DOHH2 (cell line): ENCODE measurements at regions not wholly inside any gene's neighbourhood (a gene's known extent, or its start where the extent isn't known, plus 50 kb on each side); places are given as distances from the start of the nearest gene placed in this dataset.

Experiments used
- H3F3A ChIP-seq: fragments of 200-600 bp; sonication (generic), shearing (Covaris generic); 2 replicates; pipeline ENCODE4 v1.6.0; 2016; ENCODE audit warnings: antibody characterized with exemption, mild to moderate bottlenecking; ENCODE audit not compliant: control insufficient read depth, insufficient read depth
- H3K27ac ChIP-seq: fragments of 200-600 bp; sonication (generic); 2 replicates; pipeline ENCODE4 v1.5.1; 2014; ENCODE audit warnings: low read depth, mild to moderate bottlenecking, low read length, moderate library complexity
- H3K27me3 ChIP-seq: fragments of 200-600 bp; sonication (generic); 2 replicates; pipeline ENCODE4 v1.6.1; 2014; ENCODE audit warnings: mild to moderate bottlenecking, low read length, mixed read lengths; ENCODE audit not compliant: control insufficient read depth
- H3K36me3 ChIP-seq: fragments of 200-600 bp; sonication (generic); 2 replicates; pipeline ENCODE4 v1.6.1; 2014; ENCODE audit warnings: mild to moderate bottlenecking, low read length, moderate library complexity, mixed read lengths; ENCODE audit not compliant: control insufficient read depth
- H3K4me1 ChIP-seq: fragments of 200-600 bp; sonication (generic); 2 replicates; pipeline ENCODE4 v1.6.1; 2014; ENCODE audit warnings: mild to moderate bottlenecking, low read length, mixed read lengths; ENCODE audit not compliant: control insufficient read depth
- H3K4me2 ChIP-seq: fragments of 200-600 bp; sonication (generic); 2 replicates; pipeline ENCODE4 v1.6.0; 2014; ENCODE audit warnings: mild to moderate bottlenecking, low read length, moderate library complexity
- H3K4me3 ChIP-seq: fragments of 200-600 bp; sonication (generic); 2 replicates; pipeline ENCODE4 v1.5.1; 2014; ENCODE audit warnings: mild to moderate bottlenecking, low read length, mixed read lengths
- H3K79me2 ChIP-seq: fragments of 200-600 bp; sonication (generic); 2 replicates; pipeline ENCODE4 v1.6.1; 2014; ENCODE audit warnings: mild to moderate bottlenecking, low read length, mixed read lengths; ENCODE audit not compliant: control insufficient read depth
- H3K9me2 ChIP-seq: fragments of 200-600 bp; sonication (generic); replicated peaks from 2 replicates; pipeline ENCODE4 v1.6.1; 2014; ENCODE audit warnings: mild to moderate bottlenecking, low read length, mixed read lengths; ENCODE audit not compliant: control insufficient read depth
- H3K9me3 ChIP-seq: fragments of 200-600 bp; sonication (generic); 2 replicates; pipeline ENCODE4 v1.6.1; 2014; ENCODE audit warnings: antibody characterized with exemption, low read length, mixed read lengths; ENCODE audit not compliant: control insufficient read depth, insufficient read depth
- H4K20me1 ChIP-seq: fragments of 200-600 bp; sonication (generic); 2 replicates; pipeline ENCODE4 v1.6.0; 2014; ENCODE audit warnings: low read depth, mild to moderate bottlenecking, antibody characterized with exemption, low read length, moderate library complexity; ENCODE audit not compliant: control insufficient read depth, insufficient read depth
- EZH2phosphoT487 ChIP-seq: fragments of 200-600 bp; sonication (generic); IDR thresholded peaks from 2 replicates; pipeline ENCODE4 v1.6.1; 2017; ENCODE audit warnings: borderline replicate concordance, mild to moderate bottlenecking, antibody characterized with exemption, low read length, moderate library complexity, mixed read lengths
- TF ChIP-seq, protein P1 (sequence below): fragments of 200-600 bp; sonication (generic); IDR thresholded peaks from one replicate; pipeline ENCODE4 v1.5.1; 2014; ENCODE audit warnings: antibody characterized with exemption, mild to moderate bottlenecking, low read depth, low read length; ENCODE audit not compliant: poor library complexity, severe bottlenecking

DNA sequence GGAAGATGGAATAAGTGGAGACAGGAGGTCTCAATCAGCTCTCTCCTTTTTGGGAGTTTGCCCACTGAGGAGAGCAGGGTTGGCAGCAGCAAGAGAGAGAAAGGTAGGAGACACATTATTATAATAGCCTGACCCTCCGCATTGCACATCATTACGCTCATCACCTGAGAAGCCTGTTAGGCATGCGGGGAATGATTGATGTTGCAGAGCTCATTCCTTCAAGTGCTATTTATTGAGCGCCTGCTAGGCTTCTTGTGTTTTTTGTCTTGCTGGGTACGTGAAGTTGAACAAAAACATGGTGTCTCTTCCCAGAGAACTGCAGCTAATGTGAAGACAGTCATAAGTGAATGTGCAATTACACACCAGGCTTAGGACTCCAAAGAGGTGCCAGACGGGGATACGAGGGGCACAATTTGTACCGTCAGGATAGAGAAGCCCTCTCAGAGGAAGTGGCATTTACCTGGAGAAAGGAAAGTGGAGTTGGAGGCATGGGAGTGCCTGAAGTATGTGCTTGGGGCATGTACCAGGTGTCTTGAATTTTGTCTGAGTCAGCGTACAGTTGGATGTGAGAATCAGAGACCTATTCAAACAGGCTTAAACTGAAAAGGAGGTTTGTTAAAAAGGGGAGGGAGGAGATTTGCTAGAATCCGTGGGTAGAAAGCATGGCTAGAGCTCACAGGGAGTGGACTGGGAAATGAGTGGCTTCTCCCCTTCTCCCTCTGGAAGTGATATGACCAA, 90.2 kb upstream of the SOD3 start:
- TF ChIP-seq, protein P1, sequence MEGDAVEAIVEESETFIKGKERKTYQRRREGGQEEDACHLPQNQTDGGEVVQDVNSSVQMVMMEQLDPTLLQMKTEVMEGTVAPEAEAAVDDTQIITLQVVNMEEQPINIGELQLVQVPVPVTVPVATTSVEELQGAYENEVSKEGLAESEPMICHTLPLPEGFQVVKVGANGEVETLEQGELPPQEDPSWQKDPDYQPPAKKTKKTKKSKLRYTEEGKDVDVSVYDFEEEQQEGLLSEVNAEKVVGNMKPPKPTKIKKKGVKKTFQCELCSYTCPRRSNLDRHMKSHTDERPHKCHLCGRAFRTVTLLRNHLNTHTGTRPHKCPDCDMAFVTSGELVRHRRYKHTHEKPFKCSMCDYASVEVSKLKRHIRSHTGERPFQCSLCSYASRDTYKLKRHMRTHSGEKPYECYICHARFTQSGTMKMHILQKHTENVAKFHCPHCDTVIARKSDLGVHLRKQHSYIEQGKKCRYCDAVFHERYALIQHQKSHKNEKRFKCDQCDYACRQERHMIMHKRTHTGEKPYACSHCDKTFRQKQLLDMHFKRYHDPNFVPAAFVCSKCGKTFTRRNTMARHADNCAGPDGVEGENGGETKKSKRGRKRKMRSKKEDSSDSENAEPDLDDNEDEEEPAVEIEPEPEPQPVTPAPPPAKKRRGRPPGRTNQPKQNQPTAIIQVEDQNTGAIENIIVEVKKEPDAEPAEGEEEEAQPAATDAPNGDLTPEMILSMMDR = no peak
- TF ChIP-seq EZH2phosphoT487 = no peak
- Histone ChIP-seq H4K20me1 (no peaks in the 10 kb centered on the region), H3K27me3 (no peaks in the 10 kb centered on the region), H3K79me2 (no peaks in the 10 kb centered on the region), H3K4me2 (no peak overlapping the region), H3K9me2 (no peaks in the 10 kb centered on the region), H3F3A (no peaks in the 10 kb centered on the region), H3K36me3 (no peaks in the 10 kb centered on the region), H3K4me3 (no peak overlapping the region), H3K9me3 (no peaks in the 10 kb centered on the region), H3K4me1 (no peaks in the 10 kb centered on the region), H3K27ac (no peak overlapping the region)

DNA sequence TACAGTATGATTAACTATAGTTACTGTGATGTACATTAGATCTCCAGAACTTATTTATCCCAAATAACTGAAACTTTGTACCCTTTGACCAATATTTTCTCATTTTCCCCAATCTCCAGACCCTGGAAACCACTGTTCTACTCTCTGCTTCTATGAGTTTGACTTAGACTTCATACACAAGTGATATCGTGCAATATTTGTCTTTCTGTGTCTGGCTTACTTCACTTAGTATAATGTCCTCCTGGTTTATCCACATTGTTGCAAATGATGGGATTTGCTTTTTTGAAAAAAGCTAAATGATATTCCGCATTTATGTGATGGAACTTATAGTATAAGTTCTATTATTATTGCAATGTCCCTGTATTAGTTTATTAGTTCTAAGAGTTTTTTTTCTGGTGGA, 81.8 kb upstream of the SOD3 start:
- no peaks in the 10 kb centered on the region for H3K36me3 ChIP-seq
- no peak overlapping the region for H3K27ac ChIP-seq
- no peaks in the 10 kb centered on the region for H3K27me3 ChIP-seq
- TF ChIP-seq, protein P1 = no peak
- no peak for TF ChIP-seq EZH2phosphoT487
- no peaks in the 10 kb centered on the region for H3K9me3 ChIP-seq
- H3K79me2 ChIP-seq = no peaks in the 10 kb centered on the region
- no peak overlapping the region for H3K4me3 ChIP-seq
- no peak overlapping the region for H3K4me2 ChIP-seq
- H4K20me1 ChIP-seq = no peaks in the 10 kb centered on the region
- no peaks in the 10 kb centered on the region for H3K4me1 ChIP-seq
- H3F3A ChIP-seq = no peaks in the 10 kb centered on the region
- no peaks in the 10 kb centered on the region for H3K9me2 ChIP-seq

DNA sequence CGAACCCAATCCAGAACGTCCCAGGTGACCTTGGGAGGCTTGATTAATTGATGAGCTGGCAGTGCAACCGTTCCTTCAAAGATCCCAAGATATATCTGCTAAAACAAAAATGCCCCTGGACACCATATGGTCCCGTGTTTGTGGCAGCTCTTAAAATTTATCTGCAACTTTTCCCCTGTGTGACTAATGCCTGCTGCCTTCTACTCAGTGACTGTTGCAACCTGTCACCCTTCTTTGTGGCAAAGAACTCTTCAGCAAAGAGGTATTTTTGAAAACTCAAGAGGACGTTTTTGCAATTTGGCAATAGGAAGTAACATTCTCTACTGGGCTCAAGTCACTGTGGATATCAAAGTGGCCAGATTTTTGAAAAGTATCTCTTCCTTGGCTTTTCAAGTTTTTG, 75.8 kb upstream of the SOD3 start:
- H3K27ac ChIP-seq = no peak overlapping the region
- no peaks in the 10 kb centered on the region for H3K4me1 ChIP-seq
- H4K20me1 ChIP-seq = no peaks in the 10 kb centered on the region
- no peaks in the 10 kb centered on the region for H3K79me2 ChIP-seq
- H3K9me2 ChIP-seq = no peaks in the 10 kb centered on the region
- TF ChIP-seq EZH2phosphoT487 = no peak
- TF ChIP-seq, protein P1 = no peak
- H3K9me3 ChIP-seq = no peaks in the 10 kb centered on the region
- no peaks in the 10 kb centered on the region for H3K36me3 ChIP-seq
- no peaks in the 10 kb centered on the region for H3F3A ChIP-seq
- no peak overlapping the region for H3K4me3 ChIP-seq
- H3K27me3 ChIP-seq = no peaks in the 10 kb centered on the region
- no peak overlapping the region for H3K4me2 ChIP-seq
